ENCODE measurements at regions not wholly inside any gene's neighbourhood (a gene's known extent, or its start where the extent isn't known, plus 50 kb on each side); places are given as distances from the start of the nearest gene placed in this dataset.

DNA sequence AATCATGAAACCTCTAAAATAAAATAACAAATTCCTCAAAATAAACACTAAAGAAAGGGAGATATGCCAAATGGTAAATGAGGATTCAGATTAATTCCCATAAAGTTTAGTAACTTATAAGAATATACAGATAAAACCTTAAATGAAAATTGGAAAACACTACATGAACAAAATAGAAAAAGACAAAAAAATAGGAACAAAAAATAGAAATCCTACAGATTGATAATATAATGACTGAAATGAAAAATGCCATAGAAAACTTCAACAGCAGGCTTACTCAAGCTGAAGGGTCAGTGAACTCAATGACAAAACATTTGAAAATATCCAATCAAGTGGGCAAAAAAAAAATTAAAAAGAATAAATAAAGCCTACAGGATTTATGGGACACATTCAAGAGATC is 1784.8 kb downstream of the PCDH9 start:
- Histone ChIP-seq H3K4me2 (ENCODE audit: low read length) (no peak overlapping the region), H3K79me2 (ENCODE audit: control insufficient read depth, low read length) (no peaks in the 10 kb centered on the region), H3K27me3 (ENCODE audit: control insufficient read depth, low read length) (no peaks in the 10 kb centered on the region), H3K4me3 (ENCODE audit: low read length) (no peak overlapping the region), H3F3A (ENCODE audit: control insufficient read depth, insufficient read depth) (no peaks in the 10 kb centered on the region), H3K9me2 (replicated peaks; ENCODE audit: control insufficient read depth, low read length) (no peaks in the 10 kb centered on the region), H3K36me3 (ENCODE audit: control insufficient read depth, low read length) (no peaks in the 10 kb centered on the region), H3K9me3 (ENCODE audit: control insufficient read depth, insufficient read depth, low read length) (no peaks in the 10 kb centered on the region), H3K4me1 (ENCODE audit: control insufficient read depth, low read length) (no peaks in the 10 kb centered on the region), H4K20me1 (ENCODE audit: control insufficient read depth, insufficient read depth, low read depth, low read length) (no peaks in the 10 kb centered on the region), H3K27ac (ENCODE audit: low read depth, low read length) (no peak overlapping the region)
- no peak for TF ChIP-seq EZH2phosphoT487 (IDR thresholded peaks at IDR 0.05; ENCODE audit: borderline replicate concordance, low read length)
- TF ChIP-seq, protein P1, sequence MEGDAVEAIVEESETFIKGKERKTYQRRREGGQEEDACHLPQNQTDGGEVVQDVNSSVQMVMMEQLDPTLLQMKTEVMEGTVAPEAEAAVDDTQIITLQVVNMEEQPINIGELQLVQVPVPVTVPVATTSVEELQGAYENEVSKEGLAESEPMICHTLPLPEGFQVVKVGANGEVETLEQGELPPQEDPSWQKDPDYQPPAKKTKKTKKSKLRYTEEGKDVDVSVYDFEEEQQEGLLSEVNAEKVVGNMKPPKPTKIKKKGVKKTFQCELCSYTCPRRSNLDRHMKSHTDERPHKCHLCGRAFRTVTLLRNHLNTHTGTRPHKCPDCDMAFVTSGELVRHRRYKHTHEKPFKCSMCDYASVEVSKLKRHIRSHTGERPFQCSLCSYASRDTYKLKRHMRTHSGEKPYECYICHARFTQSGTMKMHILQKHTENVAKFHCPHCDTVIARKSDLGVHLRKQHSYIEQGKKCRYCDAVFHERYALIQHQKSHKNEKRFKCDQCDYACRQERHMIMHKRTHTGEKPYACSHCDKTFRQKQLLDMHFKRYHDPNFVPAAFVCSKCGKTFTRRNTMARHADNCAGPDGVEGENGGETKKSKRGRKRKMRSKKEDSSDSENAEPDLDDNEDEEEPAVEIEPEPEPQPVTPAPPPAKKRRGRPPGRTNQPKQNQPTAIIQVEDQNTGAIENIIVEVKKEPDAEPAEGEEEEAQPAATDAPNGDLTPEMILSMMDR (IDR thresholded peaks at IDR 0.05; ENCODE audit: low read depth, low read length, poor library complexity, severe bottlenecking): no peak

DNA sequence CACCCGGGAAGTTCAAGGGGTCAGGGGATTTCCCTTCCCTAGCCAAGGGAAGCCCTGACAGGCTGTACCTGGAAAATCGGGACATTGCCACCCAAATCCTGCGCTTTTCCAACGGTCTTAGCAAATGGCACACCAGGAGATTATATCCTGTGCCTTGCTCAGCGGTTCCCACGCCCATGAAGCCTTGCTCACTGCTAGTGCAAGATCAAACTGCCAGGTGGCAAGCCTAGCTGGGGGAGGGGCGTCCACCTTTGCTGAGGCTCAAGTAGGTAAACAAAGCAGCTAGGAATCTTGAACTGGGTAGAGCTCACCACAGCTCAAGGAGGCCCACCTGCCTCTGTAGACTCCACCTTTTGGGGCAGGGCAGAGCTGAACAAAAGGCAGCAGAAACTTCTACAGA is 1794.5 kb downstream of the PCDH9 start:
- H3K79me2 ChIP-seq (ENCODE audit: control insufficient read depth, low read length): no peaks in the 10 kb centered on the region
- no peaks in the 10 kb centered on the region for H3F3A ChIP-seq (ENCODE audit: control insufficient read depth, insufficient read depth)

DNA sequence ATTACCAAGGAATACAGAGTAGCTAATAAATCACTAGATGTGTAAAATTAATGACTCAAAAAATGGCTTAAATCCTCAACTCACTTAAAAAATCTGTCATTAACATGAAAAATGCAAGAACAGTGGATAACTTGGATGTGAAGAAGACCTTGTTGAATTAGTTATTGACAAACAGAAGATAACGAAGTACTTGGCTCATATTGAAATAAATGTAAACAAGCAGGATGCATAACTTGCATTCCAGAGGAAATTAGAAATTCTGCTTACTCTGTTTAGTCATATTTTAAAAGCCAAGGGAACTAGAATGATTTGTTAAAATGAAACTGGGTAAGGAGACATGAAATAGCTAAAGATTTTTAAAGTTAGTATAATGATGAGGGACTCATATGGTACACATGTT is 1812.2 kb downstream of the PCDH9 start:
- no peak overlapping the region for H3K4me3 ChIP-seq (ENCODE audit: low read length)
- no peak overlapping the region for H3K4me2 ChIP-seq (ENCODE audit: low read length)
- no peaks in the 10 kb centered on the region for H3K4me1 ChIP-seq (ENCODE audit: control insufficient read depth, low read length)
- H4K20me1 ChIP-seq (ENCODE audit: control insufficient read depth, insufficient read depth, low read depth, low read length): no peaks in the 10 kb centered on the region
- no peaks in the 10 kb centered on the region for H3K9me2 ChIP-seq (replicated peaks; ENCODE audit: control insufficient read depth, low read length)
- H3K27me3 ChIP-seq (ENCODE audit: control insufficient read depth, low read length): no peaks in the 10 kb centered on the region
- no peaks in the 10 kb centered on the region for H3K79me2 ChIP-seq (ENCODE audit: control insufficient read depth, low read length)
- TF ChIP-seq EZH2phosphoT487 (IDR thresholded peaks at IDR 0.05; ENCODE audit: borderline replicate concordance, low read length): no peak
- TF ChIP-seq, protein P1 (IDR thresholded peaks at IDR 0.05; ENCODE audit: low read depth, low read length, poor library complexity, severe bottlenecking): no peak
- no peak overlapping the region for H3K27ac ChIP-seq (ENCODE audit: low read depth, low read length)
- no peaks in the 10 kb centered on the region for H3K36me3 ChIP-seq (ENCODE audit: control insufficient read depth, low read length)
- no peaks in the 10 kb centered on the region for H3K9me3 ChIP-seq (ENCODE audit: control insufficient read depth, insufficient read depth, low read length)
- H3F3A ChIP-seq (ENCODE audit: control insufficient read depth, insufficient read depth): no peaks in the 10 kb centered on the region

More for the DNA sequence above, 1794.5 kb downstream of the PCDH9 start:
- Histone ChIP-seq H3K9me2 (replicated peaks; ENCODE audit: control insufficient read depth, low read length) (no peaks in the 10 kb centered on the region), H3K27me3 (ENCODE audit: control insufficient read depth, low read length) (no peaks in the 10 kb centered on the region), H3K4me1 (ENCODE audit: control insufficient read depth, low read length) (no peaks in the 10 kb centered on the region), H4K20me1 (ENCODE audit: control insufficient read depth, insufficient read depth, low read depth, low read length) (no peaks in the 10 kb centered on the region), H3K27ac (ENCODE audit: low read depth, low read length) (no peak overlapping the region), H3K36me3 (ENCODE audit: control insufficient read depth, low read length) (no peaks in the 10 kb centered on the region), H3K9me3 (ENCODE audit: control insufficient read depth, insufficient read depth, low read length) (no peaks in the 10 kb centered on the region), H3K4me2 (ENCODE audit: low read length) (no peak overlapping the region), H3K4me3 (ENCODE audit: low read length) (no peak overlapping the region)
- TF ChIP-seq, protein P1 (IDR thresholded peaks at IDR 0.05; ENCODE audit: low read depth, low read length, poor library complexity, severe bottlenecking): no peak
- TF ChIP-seq EZH2phosphoT487 (IDR thresholded peaks at IDR 0.05; ENCODE audit: borderline replicate concordance, low read length): no peak

DNA sequence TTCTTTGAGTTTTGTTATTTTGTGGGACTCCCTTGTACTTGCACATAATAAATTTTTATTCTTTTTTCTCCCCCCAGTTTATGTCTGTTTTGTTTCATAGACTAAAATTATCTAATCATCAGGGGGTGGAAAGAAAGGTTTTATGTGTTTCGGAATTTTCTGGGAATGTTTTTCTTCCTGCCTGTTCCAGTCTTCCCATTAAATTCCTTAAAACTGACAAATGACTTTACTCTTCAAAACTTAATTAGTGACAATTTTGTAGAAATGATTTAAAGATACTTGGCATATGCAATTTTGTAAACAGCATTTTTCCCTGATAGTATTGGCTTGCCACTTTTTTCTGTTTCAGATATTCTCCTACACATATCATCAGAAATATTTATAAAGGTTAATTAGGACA is 1813.4 kb downstream of the PCDH9 start:
- H3K4me2 ChIP-seq (ENCODE audit: low read length): no peak overlapping the region
- no peaks in the 10 kb centered on the region for H4K20me1 ChIP-seq (ENCODE audit: control insufficient read depth, insufficient read depth, low read depth, low read length)
- no peaks in the 10 kb centered on the region for H3K36me3 ChIP-seq (ENCODE audit: control insufficient read depth, low read length)
- H3K27ac ChIP-seq (ENCODE audit: low read depth, low read length): no peak overlapping the region
- TF ChIP-seq, protein P1 (IDR thresholded peaks at IDR 0.05; ENCODE audit: low read depth, low read length, poor library complexity, severe bottlenecking): no peak
- TF ChIP-seq EZH2phosphoT487 (IDR thresholded peaks at IDR 0.05; ENCODE audit: borderline replicate concordance, low read length): no peak
- no peaks in the 10 kb centered on the region for H3K79me2 ChIP-seq (ENCODE audit: control insufficient read depth, low read length)
- H3K9me2 ChIP-seq (replicated peaks; ENCODE audit: control insufficient read depth, low read length): no peaks in the 10 kb centered on the region
- no peaks in the 10 kb centered on the region for H3K27me3 ChIP-seq (ENCODE audit: control insufficient read depth, low read length)
- no peak overlapping the region for H3K4me3 ChIP-seq (ENCODE audit: low read length)
- H3F3A ChIP-seq (ENCODE audit: control insufficient read depth, insufficient read depth): no peaks in the 10 kb centered on the region
- no peaks in the 10 kb centered on the region for H3K9me3 ChIP-seq (ENCODE audit: control insufficient read depth, insufficient read depth, low read length)
- no peaks in the 10 kb centered on the region for H3K4me1 ChIP-seq (ENCODE audit: control insufficient read depth, low read length)
